Esophagus squamous epithelium (tissue), 4 donors: ENCODE measurements at regions not wholly inside any gene's neighbourhood (a gene's known extent, or its start where the extent isn't known, plus 50 kb on each side); places are given as distances from the start of the nearest gene placed in this dataset.

ENCODE experiments used
- CTCF ChIP-seq, 6 experiments: fragments of 450-650 bp in 4 of 6; fragments of 200-600 bp in 2 of 6; sonication (generic) in 2 of 6; IDR thresholded peaks; one replicate each; pipeline ENCODE4 v1.5.1; 2016 to 2019; ENCODE audit warnings: antibody characterized with exemption in 6 of 6, mild to moderate bottlenecking in 4 of 6, moderate library complexity in 4 of 6
- POLR2A ChIP-seq, 4 donors: fragments of 450-650 bp; IDR thresholded peaks; one replicate each; pipeline ENCODE4 v1.6.1; 2017; ENCODE audit warnings: antibody characterized with exemption in 4 of 4, mild to moderate bottlenecking in 4 of 4, moderate library complexity in 3 of 4

DNA sequence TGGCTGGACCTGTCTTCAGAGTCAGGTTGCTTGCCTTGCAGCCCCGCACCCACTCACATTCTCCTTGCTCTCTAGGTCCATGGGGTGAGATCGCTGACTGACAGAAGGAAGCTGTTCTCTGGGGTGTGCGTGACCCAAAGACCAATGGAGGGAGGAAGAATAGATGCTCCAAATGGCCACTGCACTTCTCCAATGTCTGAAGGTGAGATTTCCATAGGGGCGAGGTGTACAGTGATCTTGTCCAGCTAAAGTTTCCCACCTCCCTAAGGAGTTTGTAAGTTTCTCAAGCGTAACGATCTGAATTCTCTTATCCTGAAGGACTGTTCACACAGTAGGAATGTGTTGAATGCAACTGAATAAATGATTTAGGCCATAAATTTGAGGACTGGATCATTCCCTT is 211.9 kb upstream of the IRF2BP2 start:
- TF ChIP-seq CTCF (IDR thresholded peaks at IDR 0.05), result no peak
- TF ChIP-seq POLR2A (IDR thresholded peaks at IDR 0.05), result no peak
